ENCODE measurements at regions not wholly inside any gene's neighbourhood (a gene's known extent, or its start where the extent isn't known, plus 50 kb on each side); places are given as distances from the start of the nearest gene placed in this dataset.
"Not testable (repeated sequence)": the region's sequence is repeated elsewhere in the genome, so short reads cannot be mapped to it uniquely, and the experiment has no call there.

DNA sequence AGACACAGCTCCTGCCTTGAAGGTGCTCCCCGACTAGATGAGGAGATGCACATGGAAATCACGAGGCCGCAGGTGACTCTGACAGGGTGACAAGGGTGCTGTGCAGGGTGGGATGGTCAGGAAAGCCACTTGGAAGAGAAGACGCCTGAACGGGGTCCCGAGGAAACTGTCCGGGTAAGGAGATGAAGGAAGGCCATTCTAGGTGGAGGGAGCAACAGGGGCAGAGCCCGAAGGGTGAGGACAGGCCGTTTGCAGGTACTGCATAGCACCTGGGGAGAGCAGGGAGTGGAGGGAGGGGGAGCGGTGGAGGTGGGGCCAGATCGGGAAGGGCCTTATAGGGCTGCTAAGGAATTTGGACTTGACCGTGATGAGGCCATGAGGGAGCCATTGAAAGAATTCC is 105.6 kb upstream of the DLG1 start:
- DNase-seq, result no peak

DNA sequence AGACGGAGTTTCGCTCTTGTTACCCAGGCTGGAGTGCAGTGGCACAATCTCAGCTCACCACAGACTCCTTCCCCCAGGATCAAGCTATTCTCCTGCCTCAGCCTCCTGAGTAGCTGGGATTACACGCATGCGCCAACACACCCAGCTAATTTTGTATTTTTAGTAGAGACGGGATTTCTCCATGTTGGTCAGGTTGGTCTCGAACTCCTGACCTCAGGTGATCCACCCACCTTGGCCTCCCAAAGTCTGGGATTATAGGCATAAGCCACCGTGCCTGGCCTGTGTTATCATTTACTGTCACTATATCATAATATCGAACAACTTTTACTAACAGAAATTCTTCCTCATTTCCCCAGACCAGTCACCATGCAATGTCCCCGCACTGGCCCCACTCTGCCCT is 104.0 kb upstream of the DLG1 start:
- DNase-seq, result not testable (repeated sequence)

DNA sequence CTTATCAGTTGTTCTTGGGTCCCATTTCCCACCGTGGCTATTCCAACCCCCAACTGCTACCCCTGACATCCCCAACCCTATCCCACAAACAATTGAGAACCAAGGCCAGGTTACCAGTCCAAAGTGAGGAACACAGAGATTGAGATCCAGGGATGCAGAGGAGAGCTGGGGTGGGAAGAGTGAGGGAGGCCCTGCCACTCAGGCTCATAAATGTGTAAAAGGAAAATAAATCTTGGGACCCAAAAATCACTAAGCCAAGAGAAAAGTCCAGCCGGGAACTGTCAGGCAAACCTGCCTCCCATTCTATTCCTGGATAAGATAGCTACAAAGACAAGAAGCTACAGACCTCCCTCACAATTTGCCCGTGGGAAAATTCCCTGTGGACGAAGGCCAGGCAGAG is 101.1 kb upstream of the DLG1 start:
- no peak for DNase-seq

GRCh38 chr3:197398286-197398878 is 100.0 kb upstream of the DLG1 start:
- DNase-seq, result no peak

DNA sequence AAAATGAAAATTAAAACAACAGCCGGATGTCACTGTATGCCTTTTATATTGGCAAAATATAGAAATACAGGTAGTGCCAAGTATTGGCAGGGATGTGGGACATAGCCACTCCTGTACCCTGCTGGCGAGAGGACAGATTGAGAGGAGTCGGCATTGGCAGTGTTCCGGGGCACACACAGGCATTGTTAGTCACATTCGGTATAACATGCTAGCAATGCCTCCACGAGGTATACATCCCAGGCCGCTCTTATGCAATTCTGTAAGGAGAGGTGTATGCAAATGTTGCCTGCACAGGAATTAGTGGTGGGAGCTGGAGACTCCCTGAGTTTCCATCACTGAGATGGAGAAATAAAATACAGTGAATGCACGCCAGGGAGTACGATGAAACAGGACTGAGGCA is 99.4 kb upstream of the DLG1 start:
- DNase-seq, result no peak

DNA sequence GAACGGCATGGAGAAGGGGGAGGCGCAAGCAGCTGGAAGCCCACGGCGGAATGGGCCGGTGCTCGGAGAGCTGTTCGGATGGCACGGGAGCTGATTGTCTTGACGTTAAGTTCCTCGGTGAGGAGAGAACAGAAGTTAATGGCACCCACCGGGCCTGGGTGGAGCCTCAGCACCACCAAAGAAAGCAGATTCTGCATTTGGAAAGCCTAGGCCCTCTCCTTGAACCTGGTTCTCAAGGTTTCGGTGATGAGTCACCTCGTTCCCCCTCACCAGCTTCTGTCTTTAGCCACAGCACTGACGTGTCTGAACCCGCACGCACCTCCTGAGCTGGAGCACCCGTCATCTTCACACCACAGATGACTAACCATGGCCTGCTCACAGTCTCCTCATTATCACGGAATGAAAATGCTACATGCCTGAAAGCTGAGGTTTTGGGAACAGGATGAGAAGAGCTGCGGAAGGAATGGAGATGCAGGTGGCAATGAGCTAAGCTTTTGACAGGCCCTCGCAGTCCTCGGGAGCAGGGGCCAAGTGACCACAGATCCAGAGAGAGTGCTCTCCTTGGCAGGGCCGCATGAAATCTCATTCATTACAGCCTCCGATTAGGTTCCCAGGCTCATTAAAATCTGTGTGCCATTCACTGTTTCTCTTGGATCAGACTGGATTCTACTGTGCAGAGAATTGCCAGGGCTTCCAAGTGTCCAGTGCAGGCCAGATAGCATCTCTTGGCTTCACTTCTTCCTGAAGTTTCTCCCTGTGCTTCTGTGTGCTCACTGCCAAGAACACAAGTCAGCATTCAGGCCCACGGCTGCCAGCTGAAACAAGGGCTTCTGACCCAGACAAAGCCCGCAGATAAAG is 96.3 kb upstream of the DLG1 start:
- peak; percentile 86 for DNase-seq

GRCh38 chr3:197394126-197394463 is 95.7 kb upstream of the DLG1 start:
- DNase-seq, result not testable (repeated sequence)

DNA sequence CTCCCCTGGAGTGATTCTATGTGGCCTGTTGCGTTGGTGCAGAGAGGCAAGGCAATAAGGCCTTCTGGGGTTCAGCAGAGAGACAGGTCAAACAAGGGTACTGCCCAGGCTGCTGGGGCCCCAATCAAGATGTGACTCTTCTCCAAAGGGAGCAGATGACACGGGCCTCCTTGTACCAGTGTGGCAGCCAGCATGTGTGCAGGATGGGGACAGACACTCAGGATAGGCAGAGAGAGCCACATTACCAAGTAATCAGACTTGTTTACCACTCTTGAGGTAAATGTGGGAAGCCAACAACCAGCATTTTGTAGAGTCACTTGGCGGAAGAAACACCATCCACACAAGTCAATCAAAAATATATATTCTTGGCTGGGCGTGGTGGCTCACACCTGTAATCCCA is 95.3 kb upstream of the DLG1 start:
- peak; percentile 34 for DNase-seq

- DNase-seq, result no peak
Measured at GRCh38 chr3:197392961-197393360, 94.5 kb upstream of the DLG1 start.

GRCh38 chr3:197381371-197381770 is 83.0 kb upstream of the DLG1 start:
- no peak for DNase-seq

DNA sequence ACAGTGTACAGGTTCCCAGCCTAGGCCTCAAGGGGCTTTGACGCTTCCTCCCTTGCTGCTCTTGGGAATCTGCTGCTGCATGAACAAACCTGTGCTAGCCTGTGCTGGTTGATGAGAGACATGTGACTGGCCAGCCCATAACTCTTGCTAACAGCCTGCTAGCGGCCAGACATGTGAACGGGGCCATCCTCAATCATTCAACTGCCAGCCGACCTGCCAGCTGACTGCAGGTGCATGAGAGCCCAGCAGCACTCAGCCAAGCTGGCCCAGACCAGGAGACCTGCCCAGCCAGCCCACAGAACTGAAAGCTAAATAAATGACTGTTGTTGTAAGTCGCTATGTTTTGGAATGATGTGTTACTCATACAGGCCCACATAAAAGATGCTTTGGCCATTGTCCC is 82.4 kb upstream of the DLG1 start:
- DNase-seq, result no peak

DNA sequence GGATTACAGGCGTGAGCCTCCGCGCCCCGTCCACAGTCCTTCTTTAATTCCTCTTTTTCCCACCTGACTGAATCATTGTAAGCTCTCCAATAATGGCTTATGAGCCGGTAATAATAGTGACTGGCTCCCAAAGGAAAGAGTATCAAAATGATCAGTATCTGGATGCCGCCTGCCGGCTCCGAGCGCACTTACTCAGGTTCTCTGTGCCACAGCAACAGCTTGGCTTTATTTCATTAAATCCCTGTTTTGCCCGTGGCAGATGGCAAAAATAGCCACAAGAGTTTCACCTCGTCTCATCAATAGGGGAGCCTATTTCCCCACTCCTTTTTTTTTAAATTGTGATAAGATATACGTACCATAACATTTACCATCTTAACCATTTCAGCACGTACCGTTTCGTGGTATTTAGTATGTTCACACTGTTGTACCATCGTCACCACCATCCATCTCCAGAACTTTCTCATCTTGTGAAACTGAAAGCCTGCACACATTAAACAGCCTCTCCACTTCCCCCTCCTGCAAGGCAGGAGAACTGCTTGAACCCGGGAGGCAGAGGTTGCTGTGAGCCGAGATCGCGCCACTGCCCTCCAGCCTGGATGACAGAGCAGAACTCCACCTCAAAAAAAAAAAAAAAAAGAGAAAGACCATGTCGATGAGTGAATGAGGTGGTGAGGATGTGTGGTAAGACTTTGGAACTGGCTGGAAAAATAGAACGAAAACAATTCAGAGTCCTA is 80.7 kb upstream of the DLG1 start:
- DNase-seq, result peak; percentile 7

- DNase-seq, result no peak
Measured at GRCh38 chr3:197376735-197377555, 78.5 kb upstream of the DLG1 start.

GRCh38 chr3:197376020-197376419 is 77.6 kb upstream of the DLG1 start:
- DNase-seq, result no peak

DNA sequence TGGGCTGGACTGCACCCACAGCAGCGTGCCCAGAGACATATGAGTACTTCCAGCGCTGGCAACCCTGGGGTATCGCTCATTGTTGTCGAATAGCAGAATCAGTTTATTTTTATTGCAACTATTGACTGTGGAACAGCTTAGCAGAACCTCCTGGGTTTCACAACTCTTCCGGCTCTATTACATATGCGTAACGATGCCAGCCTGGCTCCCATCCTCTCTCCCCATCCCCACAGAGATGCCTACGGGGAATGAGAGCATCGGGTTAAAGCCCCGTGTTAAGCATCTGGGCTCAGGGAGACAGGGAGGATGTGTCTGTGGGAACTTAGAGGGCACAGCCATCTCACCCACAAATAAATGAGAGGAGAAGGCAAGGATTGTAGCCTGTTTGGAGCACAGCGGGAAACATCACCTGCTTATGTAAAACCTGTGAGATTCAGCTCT is 76.6 kb upstream of the DLG1 start:
- no peak for DNase-seq

DNA sequence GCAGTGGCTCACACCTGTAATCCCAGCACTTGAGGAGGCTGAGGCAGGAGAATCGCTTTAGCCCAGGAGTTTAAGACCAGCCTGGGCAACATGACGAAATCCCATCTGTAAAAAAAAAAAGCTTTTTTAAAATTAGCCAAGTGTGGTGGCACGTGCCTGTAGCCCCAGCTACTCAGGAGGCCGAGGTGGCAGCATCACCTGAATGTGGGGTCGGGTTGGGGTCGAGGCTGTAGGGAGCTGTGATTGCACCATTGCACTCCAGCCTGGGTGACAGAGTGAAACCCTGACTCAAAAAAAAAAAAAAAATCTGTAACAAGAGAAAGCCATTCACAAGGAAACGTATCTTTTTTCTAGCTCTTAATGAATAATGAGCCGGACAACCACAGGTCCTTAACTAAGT is 74.7 kb upstream of the DLG1 start:
- DNase-seq, result no peak

DNA sequence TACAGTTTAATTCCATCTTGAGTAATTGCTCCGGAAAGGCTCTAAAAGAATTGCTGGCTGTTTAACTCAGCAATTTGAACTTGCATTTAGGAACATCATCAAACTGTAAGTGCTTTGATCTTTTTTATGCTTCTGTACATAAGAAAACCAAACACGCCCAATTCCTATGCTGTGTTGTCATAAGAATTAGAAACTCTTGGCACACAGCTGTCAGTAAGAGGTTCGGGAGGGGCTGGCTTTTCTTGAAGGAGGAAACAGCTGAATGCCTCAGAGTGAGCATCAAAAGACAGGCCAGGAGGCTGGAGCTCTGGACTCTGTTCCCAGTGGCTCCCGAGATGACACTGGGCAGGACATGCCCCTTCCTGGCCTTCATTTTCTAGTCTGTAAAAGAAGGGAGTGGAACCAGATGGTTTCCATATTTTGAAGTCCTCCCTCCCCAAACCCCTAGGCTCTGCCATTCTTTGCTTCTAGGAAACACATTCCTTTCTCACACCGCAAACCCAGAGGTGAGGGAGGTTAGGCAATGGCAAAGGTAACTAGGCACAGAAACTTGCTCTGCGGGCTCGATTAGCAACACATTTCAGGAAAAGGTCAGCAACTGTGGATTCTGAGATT is 73.7 kb upstream of the DLG1 start:
- DNase-seq, result no peak

- no peak for DNase-seq
Measured at GRCh38 chr3:197371591-197372046, 73.2 kb upstream of the DLG1 start.

DNA sequence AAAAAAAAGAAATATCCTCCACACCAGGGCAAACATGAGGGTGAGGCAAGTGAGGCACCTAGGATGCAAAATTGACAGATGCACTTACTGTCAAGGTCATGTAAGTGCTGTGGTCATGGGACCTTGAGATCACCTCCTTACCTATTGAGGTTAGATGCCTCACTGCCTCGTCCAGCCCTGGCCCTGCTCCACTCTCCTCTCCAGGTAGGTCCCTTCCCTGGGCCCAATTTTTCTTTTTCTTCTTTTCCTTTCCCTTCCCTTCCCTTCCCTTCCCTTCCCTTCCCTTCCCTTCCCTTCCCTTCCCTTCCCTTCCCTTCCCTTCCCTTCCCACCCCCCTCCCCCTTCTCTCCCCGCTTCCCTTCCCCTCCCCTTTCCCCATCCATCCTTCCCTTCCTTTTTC is 71.1 kb upstream of the DLG1 start:
- DNase-seq, result no peak

- no peak for DNase-seq
Measured at GRCh38 chr3:197368821-197369220, 70.4 kb upstream of the DLG1 start.

GRCh38 chr3:197368330-197368729 is 69.9 kb upstream of the DLG1 start:
- DNase-seq, result no peak

GRCh38 chr3:197367081-197367780 is 68.8 kb upstream of the DLG1 start:
- no peak for DNase-seq

Data from activated CD4-positive, alpha-beta T cell treated with anti-CD3 and anti-CD28 coated beads, Interleukin-2, Interleukin-6, amounts not matched to agents 100 ng/mL and 50 ng/mL, durations not matched to agents 16 hours and 8 hours (primary cell).